ENCODE measurements at regions not wholly inside any gene's neighbourhood (a gene's known extent, or its start where the extent isn't known, plus 50 kb on each side); places are given as distances from the start of the nearest gene placed in this dataset.

GRCh38 chr4:126691797-126692196 is 941.0 kb upstream of the INTU start:
- no peak for ATAC-seq
- TF ChIP-seq ESRRG (CRISPR knock-in tag; IDR thresholded peaks at IDR 0.05), result no peak
- no peak for TF ChIP-seq CSRNP3 (CRISPR knock-in tag; IDR thresholded peaks at IDR 0.05)
- TF ChIP-seq POU6F1 (CRISPR knock-in tag; IDR thresholded peaks at IDR 0.05; ENCODE audit: borderline replicate concordance, low read depth), result no peak
- no peak for TF ChIP-seq ZNF8 (CRISPR knock-in tag; IDR thresholded peaks at IDR 0.05)
- TF ChIP-seq PPARA (CRISPR knock-in tag; IDR thresholded peaks at IDR 0.05; ENCODE audit: borderline replicate concordance), result no peak
- no peak for TF ChIP-seq ISL1 (CRISPR knock-in tag; IDR thresholded peaks at IDR 0.05)
- TF ChIP-seq ARNTL (CRISPR knock-in tag; IDR thresholded peaks at IDR 0.05; ENCODE audit: borderline replicate concordance, low read depth), result no peak

- TF ChIP-seq TSHZ2 (CRISPR knock-in tag; IDR thresholded peaks at IDR 0.05) (no peak), CSDC2 (CRISPR knock-in tag; IDR thresholded peaks at IDR 0.05) (no peak)
- ATAC-seq, result no peak
Observed at GRCh38 chr4:126697748-126698147, 935.0 kb upstream of the INTU start.

- TF ChIP-seq ZNF565 (CRISPR knock-in tag; conservative IDR thresholded peaks at IDR 0.05; ENCODE audit: low read depth) (no peak), OSR1 (CRISPR knock-in tag; IDR thresholded peaks at IDR 0.05) (no peak), ZFP30 (CRISPR knock-in tag; IDR thresholded peaks at IDR 0.05) (no peak)
- no peak for ATAC-seq
Observed at GRCh38 chr4:126698224-126698623, 934.5 kb upstream of the INTU start.

GRCh38 chr4:126701756-126702155 is 931.0 kb upstream of the INTU start:
- ATAC-seq, result peak; percentile 44; the same call in 2 of the 3 replicates

More at GRCh38 chr4:126701756-126702155, 931.0 kb upstream of the INTU start:
- TF ChIP-seq TOX (CRISPR knock-in tag; IDR thresholded peaks at IDR 0.05; ENCODE audit: borderline replicate concordance) (no peak), ZNF8 (CRISPR knock-in tag; IDR thresholded peaks at IDR 0.05) (no peak), ZNF565 (CRISPR knock-in tag; conservative IDR thresholded peaks at IDR 0.05; ENCODE audit: low read depth) (no peak), ZNF70 (CRISPR knock-in tag; IDR thresholded peaks at IDR 0.05) (no peak), ARNTL (CRISPR knock-in tag; IDR thresholded peaks at IDR 0.05; ENCODE audit: borderline replicate concordance, low read depth) (no peak), PATZ1 (CRISPR knock-in tag; IDR thresholded peaks at IDR 0.05; ENCODE audit: borderline replicate concordance) (no peak), CSDC2 (CRISPR knock-in tag; IDR thresholded peaks at IDR 0.05) (no peak), ZFP3 (CRISPR knock-in tag; IDR thresholded peaks at IDR 0.05) (no peak), POU6F1 (CRISPR knock-in tag; IDR thresholded peaks at IDR 0.05; ENCODE audit: borderline replicate concordance, low read depth) (no peak), OSR1 (CRISPR knock-in tag; IDR thresholded peaks at IDR 0.05) (no peak), ZFP30 (CRISPR knock-in tag; IDR thresholded peaks at IDR 0.05) (no peak), ZC3H10 (CRISPR knock-in tag; IDR thresholded peaks at IDR 0.05) (no peak), TCF4 (CRISPR knock-in tag; IDR thresholded peaks at IDR 0.05; ENCODE audit: borderline replicate concordance) (no peak), PPARA (CRISPR knock-in tag; IDR thresholded peaks at IDR 0.05; ENCODE audit: borderline replicate concordance) (no peak), RARB (CRISPR knock-in tag; IDR thresholded peaks at IDR 0.05) (no peak), TSHZ2 (CRISPR knock-in tag; IDR thresholded peaks at IDR 0.05) (no peak), CSRNP3 (CRISPR knock-in tag; IDR thresholded peaks at IDR 0.05) (no peak), BACH2 (CRISPR knock-in tag; IDR thresholded peaks at IDR 0.05; ENCODE audit: borderline replicate concordance) (no peak), ISL1 (CRISPR knock-in tag; IDR thresholded peaks at IDR 0.05) (no peak)
